SU-DHL-6 (cell line): ENCODE measurements at regions not wholly inside any gene's neighbourhood (a gene's known extent, or its start where the extent isn't known, plus 50 kb on each side); places are given as distances from the start of the nearest gene placed in this dataset.

ENCODE experiments used
- H2AFZ ChIP-seq: fragments of 200-600 bp; sonication (generic); 2 replicates; pipeline ENCODE4 v1.6.1; 2014; ENCODE audit warnings: low read depth, mild to moderate bottlenecking, moderate library complexity, mixed read lengths, antibody characterized with exemption, low read length; ENCODE audit not compliant: severe bottlenecking
- H3F3A ChIP-seq: fragments of 200-600 bp; shearing (Covaris generic); 2 replicates; pipeline ENCODE4 v1.6.0; 2016; ENCODE audit warnings: antibody characterized with exemption, mild to moderate bottlenecking; ENCODE audit not compliant: insufficient read depth
- H3K27ac ChIP-seq: fragments of 200-600 bp; sonication (generic); 2 replicates; pipeline ENCODE4 v1.5.1; 2016; ENCODE audit warnings: low read depth, mild to moderate bottlenecking, low read length, moderate library complexity, mixed read lengths
- H3K27me3 ChIP-seq: fragments of 200-600 bp; sonication (generic), shearing (Covaris generic); 2 replicates; pipeline ENCODE4 v1.6.0; 2014; ENCODE audit warnings: mild to moderate bottlenecking, low read length
- H3K36me3 ChIP-seq: fragments of 200-600 bp; sonication (generic); 2 replicates; pipeline ENCODE4 v1.6.1; 2014; ENCODE audit warnings: mild to moderate bottlenecking, low read length, mixed read lengths
- H3K4me2 ChIP-seq: fragments of 300-600, 200-600 bp; shearing (Covaris generic), sonication (generic); 2 replicates; pipeline ENCODE4 v1.6.0; 2014; ENCODE audit warnings: low read length, low read depth, mild to moderate bottlenecking; ENCODE audit not compliant: poor library complexity, severe bottlenecking
- H3K4me3 ChIP-seq: fragments of 200-600 bp; sonication (generic); 2 replicates; pipeline ENCODE4 v1.5.1; 2014; ENCODE audit warnings: antibody characterized with exemption, low read length, mild to moderate bottlenecking, mixed read lengths; ENCODE audit not compliant: insufficient read depth, poor library complexity, severe bottlenecking
- H3K79me2 ChIP-seq: fragments of 200-600 bp; sonication (generic); 2 replicates; pipeline ENCODE4 v1.6.1; 2014; ENCODE audit warnings: mild to moderate bottlenecking, low read length, moderate library complexity; ENCODE audit not compliant: insufficient read depth
- H3K9ac ChIP-seq: fragments of 200-600 bp; sonication (generic); 2 replicates; pipeline ENCODE4 v1.7.0; 2014; ENCODE audit warnings: mild to moderate bottlenecking, low read length
- H3K9me2 ChIP-seq: fragments of 200-600 bp; sonication (generic); replicated peaks from 2 replicates; pipeline ENCODE4 v1.6.1; 2014; ENCODE audit warnings: low read length; ENCODE audit not compliant: insufficient read depth
- H3K9me3 ChIP-seq: fragments of 200-600 bp; sonication (generic); 2 replicates; pipeline ENCODE4 v1.6.1; 2014; ENCODE audit warnings: low read length, mixed read lengths; ENCODE audit not compliant: insufficient read depth
- H4K20me1 ChIP-seq: fragments of 200-600 bp; sonication (generic); 2 replicates; pipeline ENCODE4 v1.6.1; 2014; ENCODE audit warnings: low read depth, mild to moderate bottlenecking, antibody characterized with exemption, low read length, moderate library complexity, mixed read lengths
- CTCF ChIP-seq: fragments of 200-600 bp; sonication (generic); IDR thresholded peaks from one replicate; pipeline ENCODE4 v1.5.1; 2017; ENCODE audit warnings: antibody characterized with exemption, mild to moderate bottlenecking, low read length, moderate library complexity; ENCODE audit not compliant: insufficient read depth, poor library complexity, severe bottlenecking
- EZH2phosphoT487 ChIP-seq: fragments of 200-600 bp; sonication (generic), shearing (Covaris generic); conservative IDR thresholded peaks from 2 replicates; pipeline ENCODE4 v1.6.1; 2018; ENCODE audit warnings: mild to moderate bottlenecking, antibody characterized with exemption, low read length, moderate library complexity, mixed read lengths

GRCh38 chr17:56011406-56012131 lies 141.7 kb upstream of the ANKFN1 start:
- no peak overlapping the region for H2AFZ ChIP-seq
- H3K27me3 ChIP-seq = no peaks in the 10 kb centered on the region
- no peaks in the 10 kb centered on the region for H3F3A ChIP-seq
- no peaks in the 10 kb centered on the region for H4K20me1 ChIP-seq
- no peaks in the 10 kb centered on the region for H3K9me2 ChIP-seq
- no peak overlapping the region for H3K4me2 ChIP-seq
- TF ChIP-seq EZH2phosphoT487 (no peak), CTCF (no peak)
- H3K27ac ChIP-seq = no peak overlapping the region
- H3K79me2 ChIP-seq = no peaks in the 10 kb centered on the region
- H3K9ac ChIP-seq = no peak overlapping the region
- 0 out of 2 replicates have a peak, but pooled peaks cover 6% of the 10 kb centered on the region for H3K9me3 ChIP-seq
- no peaks in the 10 kb centered on the region for H3K36me3 ChIP-seq
- H3K4me3 ChIP-seq = no peak overlapping the region

GRCh38 chr17:56018211-56018610 lies 135.1 kb upstream of the ANKFN1 start:
- Histone ChIP-seq H3K27ac (no peak overlapping the region), H3K27me3 (no peaks in the 10 kb centered on the region), H3K4me2 (no peak overlapping the region), H3K4me3 (no peak overlapping the region), H3K9ac (no peak overlapping the region), H3K9me2 (no peaks in the 10 kb centered on the region), H3F3A (no peaks in the 10 kb centered on the region), H4K20me1 (no peaks in the 10 kb centered on the region), H3K79me2 (no peaks in the 10 kb centered on the region), H3K9me3 (0 out of 2 replicates have a peak, but pooled peaks cover 4% of the 10 kb centered on the region), H2AFZ (no peak overlapping the region), H3K36me3 (no peaks in the 10 kb centered on the region)
- TF ChIP-seq CTCF = no peak
- no peak for TF ChIP-seq EZH2phosphoT487

GRCh38 chr17:56020369-56020768 lies 132.9 kb upstream of the ANKFN1 start:
- Histone ChIP-seq H4K20me1 (no peaks in the 10 kb centered on the region), H3K9me3 (no peaks in the 10 kb centered on the region), H3K36me3 (no peaks in the 10 kb centered on the region), H3K27ac (no peak overlapping the region), H3K27me3 (no peaks in the 10 kb centered on the region), H3K4me2 (no peak overlapping the region), H2AFZ (no peak overlapping the region), H3F3A (no peaks in the 10 kb centered on the region), H3K4me3 (no peak overlapping the region), H3K79me2 (no peaks in the 10 kb centered on the region), H3K9me2 (no peaks in the 10 kb centered on the region), H3K9ac (no peak overlapping the region)
- TF ChIP-seq EZH2phosphoT487 (no peak), CTCF (no peak)
